Keratinocyte (primary cell): ENCODE measurements at regions not wholly inside any gene's neighbourhood (a gene's known extent, or its start where the extent isn't known, plus 50 kb on each side); places are given as distances from the start of the nearest gene placed in this dataset.

Source experiments
- DNase-seq: peaks from one replicate; pipeline ENCODE4 v3.0.0-alpha.2; 2011; ENCODE audit warnings: low read depth, missing footprints, low spot score
- FAIRE-seq: peaks from 2 replicates; lab custom pipeline; 2011; peaks lifted over from hg19 to GRCh38; lab: Jason Lieb, UNC
- H2AFZ ChIP-seq: 2 replicates; pipeline ENCODE4 v1.6.0; 2012; ENCODE audit warnings: low read length, control low read depth, inconsistent platforms; ENCODE audit not compliant: control insufficient read depth
- H3K27ac ChIP-seq: 2 replicates; pipeline ENCODE4 v1.5.1; 2011; ENCODE audit warnings: low read length; ENCODE audit not compliant: control insufficient read depth, insufficient read depth
- H3K27me3 ChIP-seq: 3 replicates; pipeline ENCODE4 v1.6.0; 2011; ENCODE audit warnings: low read length; ENCODE audit not compliant: control insufficient read depth, insufficient read depth; ENCODE audit errors: extremely low read depth
- H3K36me3 ChIP-seq, 2 experiments: 2 replicates in 1 of 2; 3 replicates in 1 of 2; pipeline ENCODE4 v1.5.1; 2011; ENCODE audit warnings: low read length in 2 of 2, mild to moderate bottlenecking in 1 of 2; ENCODE audit not compliant: control insufficient read depth in 2 of 2, insufficient read depth in 2 of 2; ENCODE audit errors: extremely low read depth in 1 of 2
- H3K4me1 ChIP-seq: 3 replicates; pipeline ENCODE4 v1.5.1; 2011; ENCODE audit warnings: low read length; ENCODE audit not compliant: control insufficient read depth, insufficient read depth; ENCODE audit errors: extremely low read depth
- H3K4me2 ChIP-seq: 3 replicates; pipeline ENCODE4 v1.6.0; 2011; ENCODE audit warnings: low read depth, low read length; ENCODE audit not compliant: control insufficient read depth, insufficient read depth; ENCODE audit errors: extremely low read depth
- H3K4me3 ChIP-seq, 3 experiments: fragments of 200-600 bp in 1 of 3; sonication (generic) in 1 of 3; 2 replicates in 2 of 3; 3 replicates in 1 of 3; pipeline ENCODE4 v1.5.1; 2011 to 2016; ENCODE audit warnings: low read length in 3 of 3, mild to moderate bottlenecking in 3 of 3, control low read depth in 2 of 3, inconsistent platforms in 1 of 3, low read depth in 1 of 3, mixed read lengths in 1 of 3, mixed run types in 1 of 3, moderate library complexity in 1 of 3; ENCODE audit not compliant: control insufficient read depth in 2 of 3, insufficient read depth in 2 of 3; ENCODE audit errors: extremely low read depth in 1 of 3
- H3K79me2 ChIP-seq: 2 replicates; pipeline ENCODE4 v1.6.0; 2012; ENCODE audit warnings: low read length; ENCODE audit not compliant: control insufficient read depth, insufficient read depth
- H3K9ac ChIP-seq: 3 replicates; pipeline ENCODE4 v1.6.0; 2011; ENCODE audit warnings: low read length; ENCODE audit not compliant: control insufficient read depth, insufficient read depth; ENCODE audit errors: extremely low read depth
- H3K9me1 ChIP-seq: 3 replicates; pipeline ENCODE4 v1.6.0; 2011; ENCODE audit warnings: low read length; ENCODE audit not compliant: control insufficient read depth, insufficient read depth; ENCODE audit errors: extremely low read depth
- H3K9me3 ChIP-seq: 2 replicates; pipeline ENCODE4 v1.5.1; 2012; ENCODE audit warnings: low read depth, low read length; ENCODE audit not compliant: control insufficient read depth
- H4K20me1 ChIP-seq: 3 replicates; pipeline ENCODE4 v1.6.0; 2011; ENCODE audit warnings: low read length; ENCODE audit not compliant: control insufficient read depth, insufficient read depth; ENCODE audit errors: extremely low read depth
- CTCF ChIP-seq, 3 experiments: IDR thresholded peaks in 1 of 3; conservative IDR thresholded peaks in 1 of 3; optimal IDR thresholded peaks in 1 of 3; 2 replicates in 2 of 3; 3 replicates in 1 of 3; pipeline versions ENCODE3 to v1.5.1; 2011; ENCODE audit warnings: low read length in 3 of 3, mild to moderate bottlenecking in 3 of 3, moderate library complexity in 2 of 3, control low read depth in 1 of 3, inconsistent platforms in 1 of 3; ENCODE audit not compliant: insufficient read depth in 2 of 3; ENCODE audit errors: extremely low read depth in 1 of 3
- EZH2 ChIP-seq: IDR thresholded peaks from one replicate; pipeline ENCODE4 v1.6.1; 2012; ENCODE audit warnings: inconsistent platforms, mild to moderate bottlenecking, low read length, moderate library complexity
- dilution Hi-C: fragments of 300-500 bp; cut with MboI; formaldehyde crosslinking; loops from one replicate; pipeline ENCODE4 v1.7.0; 2020; ENCODE audit warnings: low sequenced_read_pairs; ENCODE audit not compliant: extremely low pct_ligation_motif_present

- FAIRE-seq, result no peak
- Histone ChIP-seq H3K4me3 (no peak overlapping the region), H3K4me1 (peaks cover 20% of the 10 kb centered on the region), H3K27ac (no peak overlapping the region), H3K4me2 (no peak overlapping the region), H3K27me3 (no peaks in the 10 kb centered on the region), H3K36me3 (no peaks in the 10 kb centered on the region), H3K9me3 (no peaks in the 10 kb centered on the region), H3K9ac (no peak overlapping the region), H3K79me2 (no peaks in the 10 kb centered on the region), H2AFZ (peak overlapping the region; percentile 20), H4K20me1 (no peaks in the 10 kb centered on the region), H3K9me1 (no peaks in the 10 kb centered on the region)
- dilution Hi-C loops, result no loop called here
- DNase-seq, result no peak
- TF ChIP-seq CTCF (optimal IDR thresholded peaks at IDR 0.05 in 1 of 3, IDR thresholded peaks at IDR 0.05 in 1 of 3, conservative IDR thresholded peaks at IDR 0.05 in 1 of 3; ENCODE audit: extremely low read depth in 1 of 3, insufficient read depth in 2 of 3, low read length in 3 of 3), result no peak
- TF ChIP-seq EZH2, result no peak
Observed at GRCh38 chr12:92030618-92031017, 115.0 kb downstream of the BTG1 start.

GRCh38 chr12:92029902-92030586, 115.6 kb downstream of the BTG1 start:
- Histone ChIP-seq H3K9ac (no peak overlapping the region), H4K20me1 (no peaks in the 10 kb centered on the region), H2AFZ (no peak overlapping the region), H3K4me3 (no peak overlapping the region), H3K27me3 (no peaks in the 10 kb centered on the region), H3K36me3 (no peaks in the 10 kb centered on the region), H3K4me1 (peaks cover 14% of the 10 kb centered on the region), H3K9me1 (no peaks in the 10 kb centered on the region), H3K9me3 (no peaks in the 10 kb centered on the region), H3K4me2 (no peak overlapping the region), H3K79me2 (no peaks in the 10 kb centered on the region), H3K27ac (no peak overlapping the region)
- FAIRE-seq, result no peak
- DNase-seq, result no peak
- dilution Hi-C loops, result no loop called here
- TF ChIP-seq CTCF (optimal IDR thresholded peaks at IDR 0.05 in 1 of 3, IDR thresholded peaks at IDR 0.05 in 1 of 3, conservative IDR thresholded peaks at IDR 0.05 in 1 of 3; ENCODE audit: extremely low read depth in 1 of 3, insufficient read depth in 2 of 3, low read length in 3 of 3) (no peak), EZH2 (no peak)
